HEK293T (cell line): ENCODE measurements at regions not wholly inside any gene's neighbourhood (a gene's known extent, or its start where the extent isn't known, plus 50 kb on each side); places are given as distances from the start of the nearest gene placed in this dataset.

Experiments used
- ARNT ChIP-seq: fragments of 450-650 bp; IDR thresholded peaks from 2 replicates; pipeline ENCODE4 v1.6.1; 2017; ENCODE audit warnings: mild to moderate bottlenecking
- BHLHE40 ChIP-seq: fragments of 450-650 bp; IDR thresholded peaks from 2 replicates; pipeline ENCODE4 v1.6.1; 2016; ENCODE audit warnings: mild to moderate bottlenecking, moderate library complexity, borderline replicate concordance
- CTBP1 ChIP-seq: fragments of 450-650 bp; IDR thresholded peaks from 2 replicates; pipeline ENCODE4 v1.6.1; 2016; ENCODE audit warnings: borderline replicate concordance
- ELF4 ChIP-seq: fragments of 450-650 bp; IDR thresholded peaks from 2 replicates; pipeline ENCODE4 v1.6.1; 2017; ENCODE audit warnings: antibody characterized with exemption
- FOXA1 ChIP-seq: fragments of 450-650 bp; IDR thresholded peaks from 2 replicates; pipeline ENCODE4 v1.6.1; 2016; ENCODE audit warnings: mild to moderate bottlenecking
- FOXM1 ChIP-seq: fragments of 450-650 bp; IDR thresholded peaks from 2 replicates; pipeline ENCODE4 v1.6.1; 2017; ENCODE audit warnings: mild to moderate bottlenecking, borderline replicate concordance
- L3MBTL2 ChIP-seq: fragments of 450-650 bp; conservative IDR thresholded peaks from 2 replicates; pipeline ENCODE4 v1.6.1; 2016; ENCODE audit warnings: mild to moderate bottlenecking
- LEF1 ChIP-seq: fragments of 450-650 bp; IDR thresholded peaks from 2 replicates; pipeline ENCODE4 v1.6.1; 2017; ENCODE audit warnings: mild to moderate bottlenecking, borderline replicate concordance
- SP1 ChIP-seq: fragments of 450-650 bp; IDR thresholded peaks from 2 replicates; pipeline ENCODE4 v1.6.1; 2017
- SUZ12 ChIP-seq: fragments of 450-650 bp; IDR thresholded peaks from 2 replicates; pipeline ENCODE4 v1.6.1; 2016; ENCODE audit warnings: mild to moderate bottlenecking
- TARDBP ChIP-seq: fragments of 450-650 bp; IDR thresholded peaks from 2 replicates; pipeline ENCODE4 v1.6.1; 2016

GRCh38 chr2:6024229-6024628, 332.0 kb downstream of the SOX11 start:
- no peak for TF ChIP-seq BHLHE40
- no peak for TF ChIP-seq SP1
- no peak for TF ChIP-seq FOXM1
- TF ChIP-seq SUZ12, result no peak
- TF ChIP-seq LEF1, result no peak
- no peak for TF ChIP-seq ELF4
- no peak for TF ChIP-seq L3MBTL2
- TF ChIP-seq ARNT, result no peak
- no peak for TF ChIP-seq FOXA1
- TF ChIP-seq CTBP1, result no peak
- TF ChIP-seq TARDBP, result no peak
